Muscle layer of colon (tissue), 2 donors: ENCODE measurements at regions not wholly inside any gene's neighbourhood (a gene's known extent, or its start where the extent isn't known, plus 50 kb on each side); places are given as distances from the start of the nearest gene placed in this dataset.

Experiments used
- H3K27ac ChIP-seq: one replicate; pipeline ENCODE4 v1.7.0; 2013; ENCODE audit warnings: low read depth, mild to moderate bottlenecking, low read length, moderate library complexity
- H3K27me3 ChIP-seq, 2 donors: one replicate each; pipeline ENCODE4 v1.7.0; 2013; ENCODE audit warnings: low read length in 2 of 2, mild to moderate bottlenecking in 2 of 2; ENCODE audit not compliant: insufficient read depth in 2 of 2, control insufficient read depth in 1 of 2
- H3K36me3 ChIP-seq: one replicate; pipeline ENCODE4 v1.7.0; 2013; ENCODE audit warnings: mild to moderate bottlenecking, low read length; ENCODE audit not compliant: insufficient read depth
- H3K4me1 ChIP-seq: one replicate; pipeline ENCODE4 v1.7.0; 2013; ENCODE audit warnings: mild to moderate bottlenecking, low read length; ENCODE audit not compliant: insufficient read depth
- H3K4me3 ChIP-seq, 2 donors: one replicate each; pipeline ENCODE4 v1.7.0; 2013; ENCODE audit warnings: low read length in 2 of 2, low read depth in 1 of 2, mild to moderate bottlenecking in 1 of 2, moderate library complexity in 1 of 2
- H3K9ac ChIP-seq: one replicate; pipeline ENCODE4 v1.7.0; 2013; ENCODE audit warnings: low read length
- H3K9me3 ChIP-seq: one replicate; pipeline ENCODE4 v1.7.0; 2013; ENCODE audit warnings: mild to moderate bottlenecking, low read length
- donor health status: abdominal sarcoma.
- donor health status: Adenocarcinoma of cecum.

DNA sequence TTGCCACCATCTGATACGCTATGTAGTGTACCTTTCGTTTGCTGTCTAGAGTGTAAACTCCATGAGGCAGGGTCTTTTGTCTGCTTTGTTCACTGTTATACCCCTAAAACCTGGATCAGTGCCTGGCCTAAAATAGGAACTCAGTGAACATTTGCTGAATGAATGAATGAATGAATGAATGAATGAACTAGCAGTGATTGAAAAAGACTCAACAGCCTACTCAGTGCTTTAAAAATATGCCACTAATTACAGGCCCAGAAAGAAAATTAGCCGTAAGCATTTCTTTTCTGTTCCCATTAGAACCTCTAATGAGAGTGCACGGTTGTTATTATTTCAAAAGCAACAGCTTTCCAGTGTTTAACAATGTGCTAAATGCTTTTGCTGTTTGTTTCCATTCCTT, 69.3 kb upstream of the SYT6 start:
- H3K36me3 ChIP-seq, result no peaks in the 10 kb centered on the region
- no peak overlapping the region for H3K27ac ChIP-seq
- H3K4me3 ChIP-seq, result no peak overlapping the region
- no peaks in the 10 kb centered on the region for H3K27me3 ChIP-seq
- peaks cover 15% of the 10 kb centered on the region for H3K4me1 ChIP-seq
- H3K9ac ChIP-seq, result no peak overlapping the region
- H3K9me3 ChIP-seq, result no peaks in the 10 kb centered on the region

DNA sequence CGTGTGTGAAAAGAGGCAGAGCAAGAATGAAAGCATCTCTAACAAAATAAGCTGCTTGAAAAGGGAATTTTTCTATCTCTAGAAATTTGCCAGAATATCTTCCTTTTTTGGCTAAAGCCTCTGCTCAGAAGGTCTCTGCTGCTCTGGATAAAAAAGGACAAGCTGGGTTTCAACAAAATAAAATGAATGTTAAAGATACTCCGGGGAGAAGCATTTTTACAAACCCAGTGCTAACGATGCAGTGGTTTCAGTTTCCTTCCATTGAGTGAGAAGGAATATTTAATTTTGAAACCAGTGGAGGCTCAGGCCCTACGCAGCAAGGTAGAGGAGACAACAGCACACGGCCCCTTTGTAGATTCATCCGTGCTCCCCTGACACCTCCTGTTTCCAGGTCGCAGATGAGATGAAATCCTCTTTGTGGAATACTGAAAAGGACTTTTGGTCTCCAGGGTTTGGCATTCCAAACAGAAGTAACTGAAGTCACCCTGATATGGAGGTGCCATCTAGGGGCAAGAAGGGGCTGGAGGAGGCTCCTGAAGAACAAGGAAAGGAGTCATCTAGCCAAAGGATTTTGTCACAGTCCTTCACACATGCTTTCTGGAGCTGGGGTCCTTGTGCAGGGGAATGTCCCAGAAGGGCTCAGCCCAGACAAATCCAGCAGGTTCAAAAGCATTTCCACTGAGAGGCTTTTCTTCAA, 65.7 kb upstream of the SYT6 start:
- H3K36me3 ChIP-seq, result no peaks in the 10 kb centered on the region
- H3K9me3 ChIP-seq, result no peaks in the 10 kb centered on the region
- no peaks in the 10 kb centered on the region for H3K27me3 ChIP-seq
- peak overlapping the region; percentile 12 for H3K9ac ChIP-seq
- peaks cover 15% of the 10 kb centered on the region for H3K4me1 ChIP-seq
- H3K27ac ChIP-seq, result no peak overlapping the region
- H3K4me3 ChIP-seq, result peak overlapping the region in 1 of 2 donors; percentile 42

DNA sequence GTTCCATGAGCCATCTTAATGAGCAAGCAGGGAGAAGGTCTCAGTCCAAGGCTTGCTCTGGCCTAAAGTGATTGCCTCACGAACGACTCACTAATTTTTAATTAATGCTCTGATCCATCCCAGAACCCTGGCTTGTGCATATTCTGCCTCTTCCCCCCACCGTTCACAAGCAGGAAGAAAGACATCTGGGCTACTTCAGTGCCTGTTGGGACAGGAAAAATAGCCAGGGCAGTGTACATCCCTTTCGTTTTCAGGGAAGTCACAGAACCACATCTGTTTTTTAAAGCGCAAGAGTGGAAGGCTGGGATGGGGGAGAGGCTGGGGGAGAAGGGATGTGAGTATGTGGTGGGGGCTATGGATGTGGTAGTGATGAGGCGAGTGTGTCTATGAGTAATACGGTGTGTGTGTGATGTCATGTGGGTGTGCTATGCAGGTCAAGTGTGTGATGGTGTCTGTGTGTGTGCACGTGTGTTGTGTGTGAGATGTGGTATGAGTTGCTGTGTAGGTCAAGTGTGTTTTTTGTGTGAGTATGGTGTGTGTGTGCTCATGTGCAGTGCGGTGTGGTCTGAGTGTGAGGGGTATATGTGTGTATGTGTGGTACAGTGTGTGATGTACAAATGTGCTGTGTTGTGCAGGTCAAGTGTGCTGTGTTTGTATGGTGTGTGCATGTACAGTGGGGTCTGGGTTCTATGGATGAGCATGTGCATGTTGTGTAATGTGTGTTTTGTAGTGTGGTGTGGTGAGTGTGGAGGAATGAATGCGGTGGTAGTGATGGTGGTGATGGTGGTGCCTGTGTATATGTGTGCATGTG, 64.9 kb upstream of the SYT6 start:
- Histone ChIP-seq H3K27me3 (no peaks in the 10 kb centered on the region), H3K27ac (no peak overlapping the region), H3K36me3 (no peaks in the 10 kb centered on the region), H3K4me1 (peaks cover 15% of the 10 kb centered on the region), H3K9ac (no peak overlapping the region), H3K4me3 (peak overlapping the region in 1 of 2 donors; percentile 42), H3K9me3 (no peaks in the 10 kb centered on the region)

DNA sequence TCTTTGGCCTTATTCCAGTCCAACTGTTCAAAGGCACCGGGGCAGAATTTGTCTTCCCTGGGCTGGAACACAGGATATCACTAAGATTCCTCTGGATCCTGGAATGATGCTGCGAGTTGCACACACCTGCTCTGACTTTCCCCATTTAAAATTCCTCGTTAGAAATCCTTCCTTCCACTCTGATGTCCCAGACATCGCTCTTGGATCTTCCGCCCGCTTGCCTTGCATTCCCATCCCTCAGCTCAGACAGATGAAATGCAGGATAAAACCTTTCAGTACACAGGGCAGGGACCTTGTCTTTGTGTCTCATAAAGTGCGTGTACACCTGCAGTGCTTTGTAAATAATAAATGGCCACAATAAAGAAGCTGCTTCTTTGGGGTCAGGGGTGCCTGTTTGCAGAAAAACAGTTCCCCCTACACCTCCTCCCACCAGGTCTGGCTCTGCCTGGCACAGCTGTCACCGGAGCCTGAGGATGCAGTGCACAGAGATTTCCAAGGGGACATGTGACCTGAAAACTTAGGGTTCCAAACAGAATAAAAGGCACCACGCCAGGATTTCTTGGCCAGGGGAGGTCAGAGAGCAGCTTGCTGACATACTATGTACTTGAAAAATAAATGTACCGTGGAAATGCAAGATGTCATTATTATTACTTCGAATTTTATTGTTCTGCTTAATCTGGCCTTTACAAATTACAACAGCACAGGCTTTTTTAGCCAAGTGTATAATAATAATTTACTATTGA, 62.9 kb upstream of the SYT6 start:
- H3K9me3 ChIP-seq, result no peaks in the 10 kb centered on the region
- H3K4me1 ChIP-seq, result peaks cover 15% of the 10 kb centered on the region
- H3K36me3 ChIP-seq, result no peaks in the 10 kb centered on the region
- no peak overlapping the region for H3K9ac ChIP-seq
- no peak overlapping the region for H3K27ac ChIP-seq
- H3K27me3 ChIP-seq, result no peaks in the 10 kb centered on the region
- H3K4me3 ChIP-seq, result no peak overlapping the region

DNA sequence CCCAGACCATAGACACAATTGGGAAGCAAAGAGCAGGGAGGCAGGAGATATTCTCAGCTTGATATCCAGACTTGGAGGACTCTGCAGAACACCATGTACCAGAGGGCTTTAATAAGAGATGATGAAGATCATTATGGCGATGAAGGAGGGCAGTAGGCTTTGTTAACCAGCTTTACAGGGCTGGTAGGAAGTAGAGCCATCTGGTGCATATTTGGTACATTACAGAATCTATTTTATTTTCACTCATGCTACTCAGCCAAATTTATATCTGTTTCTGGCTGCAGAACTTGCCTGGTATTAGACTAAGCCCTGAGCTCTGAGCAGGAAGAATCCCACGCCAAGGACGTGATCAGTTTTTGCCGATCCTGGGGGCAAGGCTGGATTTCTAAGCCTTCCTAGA, 61.8 kb upstream of the SYT6 start:
- no peaks in the 10 kb centered on the region for H3K36me3 ChIP-seq
- no peaks in the 10 kb centered on the region for H3K9me3 ChIP-seq
- no peak overlapping the region for H3K9ac ChIP-seq
- H3K27me3 ChIP-seq, result no peaks in the 10 kb centered on the region
- peaks cover 15% of the 10 kb centered on the region for H3K4me1 ChIP-seq
- no peak overlapping the region for H3K4me3 ChIP-seq
- no peak overlapping the region for H3K27ac ChIP-seq

DNA sequence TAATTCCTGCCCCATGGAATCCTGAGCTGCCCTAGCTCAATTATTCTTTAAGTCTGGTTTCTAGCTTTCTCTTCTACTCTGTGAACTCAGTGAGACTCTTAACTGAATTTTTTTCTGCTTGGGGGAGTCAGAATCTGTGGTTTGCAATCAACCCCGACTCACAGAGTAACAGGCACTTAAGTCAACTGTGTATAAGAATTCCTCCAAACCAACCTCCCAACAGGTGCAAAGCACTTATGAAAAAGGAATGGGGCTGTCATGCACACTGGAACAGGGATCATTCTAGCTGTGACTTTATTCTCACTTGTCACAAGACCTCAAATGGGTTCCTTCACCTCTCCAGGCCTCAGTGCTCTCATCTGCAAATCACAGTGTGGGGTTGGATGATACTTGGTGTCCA, 60.3 kb upstream of the SYT6 start:
- Histone ChIP-seq H3K27me3 (no peaks in the 10 kb centered on the region), H3K27ac (no peak overlapping the region), H3K9ac (no peak overlapping the region), H3K9me3 (no peaks in the 10 kb centered on the region), H3K36me3 (no peaks in the 10 kb centered on the region), H3K4me3 (no peak overlapping the region), H3K4me1 (peaks cover 7% of the 10 kb centered on the region)

DNA sequence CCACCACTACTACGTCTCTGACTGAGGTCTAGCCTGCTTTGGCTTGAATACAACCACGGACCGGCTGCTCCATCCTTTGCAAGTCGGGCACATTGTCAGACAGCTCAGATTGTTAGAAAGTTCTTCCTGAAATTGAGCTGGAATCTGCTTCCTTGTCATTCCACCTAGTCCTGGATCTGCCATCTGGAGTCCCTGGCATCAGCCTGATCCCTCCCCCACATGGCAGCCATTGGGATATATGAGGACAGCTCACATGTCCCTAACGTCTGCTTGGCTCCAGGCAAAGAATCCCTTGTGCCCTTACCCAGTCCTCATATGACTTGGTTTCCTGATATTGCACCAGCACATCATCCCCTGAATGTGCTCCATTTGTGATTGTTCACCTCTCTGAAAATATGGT, 56.3 kb upstream of the SYT6 start:
- H3K36me3 ChIP-seq, result no peaks in the 10 kb centered on the region
- no peaks in the 10 kb centered on the region for H3K9me3 ChIP-seq
- H3K27ac ChIP-seq, result no peak overlapping the region
- H3K9ac ChIP-seq, result no peak overlapping the region
- H3K27me3 ChIP-seq, result no peaks in the 10 kb centered on the region
- H3K4me3 ChIP-seq, result no peak overlapping the region
- no peaks in the 10 kb centered on the region for H3K4me1 ChIP-seq

DNA sequence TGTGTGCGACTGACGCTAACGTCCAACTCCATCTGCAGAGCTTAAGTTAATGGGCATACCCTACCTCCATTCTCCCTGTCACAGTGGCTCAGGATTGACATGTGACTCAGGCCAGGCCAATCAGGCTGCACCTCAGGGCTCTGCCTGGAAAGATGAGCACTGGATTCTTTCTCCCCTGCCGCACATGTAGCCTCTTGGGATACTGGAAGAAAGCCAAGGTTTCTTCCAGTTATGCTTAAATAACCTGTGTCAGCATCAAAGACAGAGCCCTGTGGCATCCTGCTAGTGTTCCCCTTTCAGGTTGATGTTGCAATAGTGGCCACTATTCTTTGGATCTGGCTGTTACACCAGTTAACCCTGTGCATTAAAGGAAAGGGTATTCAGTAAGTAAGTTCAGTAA, 55.0 kb upstream of the SYT6 start:
- Histone ChIP-seq H3K4me1 (no peaks in the 10 kb centered on the region), H3K9me3 (no peaks in the 10 kb centered on the region), H3K36me3 (no peaks in the 10 kb centered on the region), H3K4me3 (no peak overlapping the region), H3K9ac (no peak overlapping the region), H3K27me3 (no peaks in the 10 kb centered on the region), H3K27ac (no peak overlapping the region)

DNA sequence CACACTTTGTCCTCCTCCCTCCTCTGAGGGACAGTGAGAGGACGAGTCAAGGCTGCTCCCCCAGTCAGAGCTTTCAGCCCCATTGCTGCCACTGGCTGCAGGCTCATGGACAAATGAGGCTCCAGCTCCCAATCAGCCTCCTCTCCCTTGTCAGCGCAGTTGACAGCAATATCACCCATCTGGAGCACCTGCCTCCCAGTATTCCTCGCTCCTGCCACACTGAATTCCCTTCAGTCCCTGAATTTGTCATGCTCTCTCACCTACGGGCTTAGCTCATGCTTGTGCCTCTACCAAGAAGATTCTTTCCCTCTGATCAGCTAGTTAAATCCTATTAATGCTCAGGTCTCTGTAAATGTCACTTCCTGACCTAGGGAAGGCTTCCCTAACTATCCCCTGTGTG, 54.4 kb upstream of the SYT6 start:
- Histone ChIP-seq H3K27me3 (no peaks in the 10 kb centered on the region), H3K27ac (no peak overlapping the region), H3K9me3 (no peaks in the 10 kb centered on the region), H3K36me3 (no peaks in the 10 kb centered on the region), H3K9ac (no peak overlapping the region), H3K4me1 (no peaks in the 10 kb centered on the region), H3K4me3 (no peak overlapping the region)

DNA sequence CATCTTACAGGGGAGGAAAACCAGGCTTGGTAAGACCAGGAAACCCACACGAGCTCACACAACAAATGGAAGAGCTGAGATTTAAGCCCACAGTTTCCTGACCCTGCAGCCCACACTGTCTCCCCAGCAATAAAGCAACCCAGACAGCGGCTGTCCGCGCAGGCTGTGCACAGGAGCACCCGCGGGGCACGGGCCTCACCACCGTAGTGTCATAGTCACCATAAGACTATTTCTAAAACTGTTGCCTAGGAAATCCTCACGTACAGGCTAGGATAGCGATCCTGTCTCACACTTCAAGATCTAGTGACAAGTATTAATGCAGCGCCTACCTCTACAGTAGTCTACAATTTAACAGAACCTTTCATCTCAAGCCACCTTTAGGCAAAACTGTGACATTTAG, 54.0 kb upstream of the SYT6 start:
- Histone ChIP-seq H3K4me1 (no peaks in the 10 kb centered on the region), H3K4me3 (no peak overlapping the region)

DNA sequence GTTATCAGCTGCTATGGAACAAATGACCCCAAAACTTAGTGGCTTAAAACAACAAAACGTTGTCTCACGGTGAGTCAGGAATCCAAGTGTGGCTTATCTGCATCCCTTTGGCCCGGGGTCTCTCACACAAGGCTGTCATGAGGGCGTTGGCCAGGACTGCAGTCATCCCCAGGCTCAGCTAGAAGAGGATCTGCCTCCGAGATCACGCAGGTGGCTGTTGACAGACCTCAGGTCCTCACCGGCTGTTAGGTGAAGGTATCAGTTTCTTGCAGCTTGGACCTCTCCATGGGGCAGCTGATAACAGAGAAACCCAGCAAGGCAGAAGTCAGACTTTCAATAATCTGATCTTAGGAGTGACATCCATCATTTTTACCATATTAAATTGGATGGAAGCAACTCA, 52.7 kb upstream of the SYT6 start:
- Histone ChIP-seq H3K27ac (no peak overlapping the region), H3K27me3 (no peaks in the 10 kb centered on the region), H3K4me1 (no peaks in the 10 kb centered on the region), H3K36me3 (no peaks in the 10 kb centered on the region), H3K4me3 (no peak overlapping the region), H3K9me3 (no peaks in the 10 kb centered on the region), H3K9ac (no peak overlapping the region)

More for the DNA sequence above, 54.0 kb upstream of the SYT6 start:
- Histone ChIP-seq H3K9ac (no peak overlapping the region), H3K36me3 (no peaks in the 10 kb centered on the region), H3K27ac (no peak overlapping the region), H3K9me3 (no peaks in the 10 kb centered on the region), H3K27me3 (no peaks in the 10 kb centered on the region)
